Progenitor cell of endocrine pancreas (in vitro differentiated cells): ENCODE measurements at regions not wholly inside any gene's neighbourhood (a gene's known extent, or its start where the extent isn't known, plus 50 kb on each side); places are given as distances from the start of the nearest gene placed in this dataset.
A peak's percentile ranks its signal among the peaks of the same experiment; 100 is the strongest.
"Not testable (repeated sequence)": the region's sequence is repeated elsewhere in the genome, so short reads cannot be mapped to it uniquely, and the experiment has no call there.

ENCODE experiments used
- DNase-seq: peaks from one replicate; pipeline ENCODE4 v3.0.0; 2021; ENCODE audit warnings: low spot score; ENCODE audit not compliant: unreplicated experiment
- H3K27ac Mint-ChIP-seq: 2 replicates; pipeline ENCODE4 v1.8.0; 2021; ENCODE audit warnings: mild to moderate bottlenecking, moderate library complexity, mixed read lengths
- H3K27me3 Mint-ChIP-seq: 2 replicates; pipeline ENCODE4 v1.8.0; 2021; ENCODE audit warnings: mixed read lengths
- H3K36me3 Mint-ChIP-seq: 2 replicates; pipeline ENCODE4 v1.8.0; 2022; ENCODE audit warnings: mixed read lengths; ENCODE audit not compliant: insufficient read depth
- H3K4me1 Mint-ChIP-seq: 2 replicates; pipeline ENCODE4 v1.8.0; 2021; ENCODE audit warnings: low read depth, mixed read lengths
- H3K4me3 Mint-ChIP-seq: 2 replicates; pipeline ENCODE4 v1.8.0; 2021; ENCODE audit warnings: low read depth, mild to moderate bottlenecking, moderate library complexity, mixed read lengths
- H3K9me3 Mint-ChIP-seq: 2 replicates; pipeline ENCODE4 v1.8.0; 2021; ENCODE audit warnings: low read depth, mixed read lengths
- TF ChIP-seq, protein P1 (sequence below): fragments of 200-600 bp; sonication (generic); IDR thresholded peaks from one replicate; pipeline ENCODE4 v1.5.0; 2021; ENCODE audit warnings: antibody characterized with exemption, mild to moderate bottlenecking; ENCODE audit not compliant: unreplicated experiment

DNA sequence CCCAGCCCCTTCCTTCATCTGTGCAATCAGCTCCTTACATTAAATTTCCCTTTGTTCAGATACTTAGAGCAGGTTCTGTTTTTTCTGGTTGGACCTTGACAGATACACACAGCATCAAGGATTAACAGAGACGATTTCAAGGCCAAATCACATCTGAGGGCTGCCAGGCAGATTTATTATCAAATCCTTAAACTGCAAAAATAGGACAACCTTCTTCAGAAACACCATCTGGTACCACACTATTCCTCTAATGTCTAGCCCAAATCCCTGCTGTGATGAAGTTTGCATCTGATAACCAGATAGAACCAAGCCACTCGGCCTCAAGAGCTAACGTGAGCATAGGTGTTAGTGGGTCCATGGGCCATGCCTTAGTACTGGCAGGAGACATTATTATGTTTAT is 250.7 kb upstream of the PROK2 start:
- Mint-ChIP-seq H3K4me3 (no peak overlapping the region), H3K27ac (no peak overlapping the region), H3K9me3 (peaks cover 3% of the 10 kb centered on the region), H3K36me3 (no peaks in the 10 kb centered on the region), H3K27me3 (peaks cover 3% of the 10 kb centered on the region), H3K4me1 (no peaks in the 10 kb centered on the region)
- TF ChIP-seq, protein P1, sequence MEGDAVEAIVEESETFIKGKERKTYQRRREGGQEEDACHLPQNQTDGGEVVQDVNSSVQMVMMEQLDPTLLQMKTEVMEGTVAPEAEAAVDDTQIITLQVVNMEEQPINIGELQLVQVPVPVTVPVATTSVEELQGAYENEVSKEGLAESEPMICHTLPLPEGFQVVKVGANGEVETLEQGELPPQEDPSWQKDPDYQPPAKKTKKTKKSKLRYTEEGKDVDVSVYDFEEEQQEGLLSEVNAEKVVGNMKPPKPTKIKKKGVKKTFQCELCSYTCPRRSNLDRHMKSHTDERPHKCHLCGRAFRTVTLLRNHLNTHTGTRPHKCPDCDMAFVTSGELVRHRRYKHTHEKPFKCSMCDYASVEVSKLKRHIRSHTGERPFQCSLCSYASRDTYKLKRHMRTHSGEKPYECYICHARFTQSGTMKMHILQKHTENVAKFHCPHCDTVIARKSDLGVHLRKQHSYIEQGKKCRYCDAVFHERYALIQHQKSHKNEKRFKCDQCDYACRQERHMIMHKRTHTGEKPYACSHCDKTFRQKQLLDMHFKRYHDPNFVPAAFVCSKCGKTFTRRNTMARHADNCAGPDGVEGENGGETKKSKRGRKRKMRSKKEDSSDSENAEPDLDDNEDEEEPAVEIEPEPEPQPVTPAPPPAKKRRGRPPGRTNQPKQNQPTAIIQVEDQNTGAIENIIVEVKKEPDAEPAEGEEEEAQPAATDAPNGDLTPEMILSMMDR = no peak
- DNase-seq = no peak

DNA sequence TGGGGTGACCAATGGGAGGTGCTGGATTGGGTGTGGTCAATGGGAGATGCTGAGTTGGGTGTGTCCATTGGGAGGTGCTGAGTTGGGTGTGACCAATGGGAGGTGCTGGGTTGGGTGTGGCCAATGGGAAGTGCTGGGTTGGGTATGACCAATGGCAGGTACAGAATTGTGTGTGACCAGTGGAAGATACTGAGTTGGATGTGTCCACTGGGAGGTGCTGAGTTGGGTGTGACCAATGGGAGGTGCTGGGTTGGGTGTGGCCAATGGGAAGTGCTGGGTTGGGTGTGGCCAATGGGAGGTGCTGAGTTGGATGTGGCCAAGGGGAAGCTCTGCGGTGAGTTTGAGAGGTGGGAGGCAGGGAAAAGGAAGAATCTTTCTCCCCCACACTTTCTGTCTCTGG is 250.0 kb upstream of the PROK2 start:
- no peak for DNase-seq
- Mint-ChIP-seq H3K4me3 (no peak overlapping the region), H3K27ac (no peak overlapping the region), H3K27me3 (peaks cover 3% of the 10 kb centered on the region), H3K4me1 (no peaks in the 10 kb centered on the region), H3K9me3 (peaks cover 3% of the 10 kb centered on the region), H3K36me3 (no peaks in the 10 kb centered on the region)
- TF ChIP-seq, protein P1 = no peak

DNA sequence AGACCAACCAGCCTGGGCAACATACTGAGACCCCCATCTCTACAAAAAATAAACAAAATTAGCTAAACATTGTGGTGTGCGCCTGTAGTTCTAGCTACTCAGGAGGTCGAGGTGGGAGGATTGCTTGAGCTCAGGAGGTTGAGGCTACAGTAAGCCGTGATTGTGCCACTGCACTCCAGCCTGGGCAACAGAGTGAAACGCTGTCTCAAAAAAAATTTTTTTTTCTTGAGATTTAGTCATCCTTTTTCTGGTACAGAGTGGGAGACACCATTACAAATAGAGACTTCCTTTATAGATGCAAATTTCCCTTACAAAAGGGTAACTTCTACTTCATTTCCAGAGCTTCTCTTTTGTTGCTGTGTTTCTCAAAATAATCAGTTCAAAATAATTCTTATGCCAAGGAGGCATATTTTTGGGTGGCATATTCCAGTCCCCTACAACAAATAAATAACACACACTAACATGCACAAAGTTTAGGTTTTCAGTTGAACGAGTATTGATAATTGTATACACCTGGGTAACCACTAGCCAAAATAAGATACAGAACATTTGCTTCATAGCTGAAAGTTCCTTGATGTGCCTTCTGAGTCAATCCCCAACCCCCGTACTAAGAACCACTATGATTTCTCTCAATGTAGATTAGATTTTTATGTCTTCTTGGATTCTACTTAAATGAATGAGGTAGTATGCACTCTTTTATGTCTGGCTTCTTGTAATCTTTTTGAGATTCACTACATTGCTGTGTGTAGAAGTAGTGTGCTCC is 248.9 kb upstream of the PROK2 start:
- peaks cover 3% of the 10 kb centered on the region for H3K4me1 Mint-ChIP-seq
- H3K4me3 Mint-ChIP-seq = no peak overlapping the region
- H3K27ac Mint-ChIP-seq = no peak overlapping the region
- H3K9me3 Mint-ChIP-seq = peaks cover 3% of the 10 kb centered on the region
- DNase-seq = no peak
- no peaks in the 10 kb centered on the region for H3K36me3 Mint-ChIP-seq
- H3K27me3 Mint-ChIP-seq = peaks cover 3% of the 10 kb centered on the region
- TF ChIP-seq, protein P1 = no peak

GRCh38 chr3:72032441-72033135 is 247.6 kb upstream of the PROK2 start:
- H3K36me3 Mint-ChIP-seq = no peaks in the 10 kb centered on the region
- peaks cover 7% of the 10 kb centered on the region for H3K4me1 Mint-ChIP-seq
- no peak overlapping the region for H3K4me3 Mint-ChIP-seq
- TF ChIP-seq, protein P1 = no peak
- no peak for DNase-seq
- peaks cover 2% of the 10 kb centered on the region for H3K27me3 Mint-ChIP-seq
- H3K27ac Mint-ChIP-seq = no peak overlapping the region
- H3K9me3 Mint-ChIP-seq = peaks cover 2% of the 10 kb centered on the region

- Mint-ChIP-seq H3K27ac (no peak overlapping the region), H3K36me3 (no peaks in the 10 kb centered on the region), H3K4me1 (peaks cover 7% of the 10 kb centered on the region), H3K4me3 (no peak overlapping the region), H3K27me3 (no peaks in the 10 kb centered on the region), H3K9me3 (no peaks in the 10 kb centered on the region)
- DNase-seq = no peak
- TF ChIP-seq, protein P1 = no peak
Observed at GRCh38 chr3:72031581-72031980, 246.6 kb upstream of the PROK2 start.

DNA sequence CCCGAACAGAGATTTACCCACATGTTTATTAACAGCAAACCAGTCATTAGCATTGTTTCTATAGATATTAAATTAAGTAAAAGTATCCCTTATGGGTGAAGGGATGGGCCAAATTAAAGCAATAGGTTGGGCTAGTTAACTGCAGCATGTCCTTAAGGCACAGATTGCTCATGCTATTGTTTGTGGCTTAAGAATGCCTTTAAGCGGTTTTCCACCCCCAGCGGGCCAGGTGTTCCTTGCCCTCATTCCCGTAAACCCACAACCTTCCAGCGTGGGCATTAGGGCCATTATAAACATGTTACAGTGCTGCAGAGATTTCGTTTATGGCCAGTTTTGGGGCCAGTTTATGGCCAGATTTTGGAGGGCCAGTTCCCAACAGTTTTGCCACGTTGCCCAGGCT is 245.3 kb upstream of the PROK2 start:
- not testable (repeated sequence) for H3K27ac Mint-ChIP-seq, H3K36me3 Mint-ChIP-seq

GRCh38 chr3:72028726-72029125 is 243.8 kb upstream of the PROK2 start:
- not testable (repeated sequence) for H3K9me3 Mint-ChIP-seq, H3K4me1 Mint-ChIP-seq, H3K27me3 Mint-ChIP-seq, H3K36me3 Mint-ChIP-seq
- peak; percentile 18 for DNase-seq
- peak overlapping the region; percentile 58 for H3K4me3 Mint-ChIP-seq
- H3K27ac Mint-ChIP-seq = peak overlapping the region; percentile 98

More for the DNA sequence above, 245.3 kb upstream of the PROK2 start:
- not testable (repeated sequence) for H3K27me3 Mint-ChIP-seq, H3K4me1 Mint-ChIP-seq, H3K4me3 Mint-ChIP-seq, H3K9me3 Mint-ChIP-seq, DNase-seq

DNA sequence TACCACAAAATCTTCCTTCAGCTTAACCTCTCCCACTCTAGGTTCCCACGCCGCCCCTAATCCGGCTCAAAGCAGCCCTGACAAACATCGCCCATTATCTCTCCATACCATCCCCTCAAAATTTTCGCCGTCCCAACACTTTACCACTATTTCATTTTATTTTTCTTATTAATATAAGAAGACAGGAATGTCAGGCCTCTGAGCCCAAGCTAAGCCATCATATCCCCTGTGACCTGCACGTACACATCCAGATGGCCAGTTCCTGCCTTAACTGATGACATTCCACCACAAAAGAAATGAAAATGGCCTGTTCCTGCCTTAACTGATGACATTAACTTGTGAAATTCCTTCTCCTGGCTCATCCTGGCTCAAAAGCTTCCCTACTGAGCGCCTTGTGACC is 243.4 kb upstream of the PROK2 start:
- Mint-ChIP-seq H3K27ac (peak overlapping the region; percentile 98), H3K4me3 (peak overlapping the region; percentile 58)
- not testable (repeated sequence) for H3K36me3 Mint-ChIP-seq, H3K4me1 Mint-ChIP-seq, DNase-seq, H3K27me3 Mint-ChIP-seq, H3K9me3 Mint-ChIP-seq
